Nephron progenitor cell (in vitro differentiated cells): ENCODE measurements at regions not wholly inside any gene's neighbourhood (a gene's known extent, or its start where the extent isn't known, plus 50 kb on each side); places are given as distances from the start of the nearest gene placed in this dataset.

Source experiments
- DNase-seq: peaks from one replicate; pipeline ENCODE4 v3.0.0; 2021
- H3K27ac Mint-ChIP-seq: 2 replicates; pipeline ENCODE4 v1.8.0; 2021; ENCODE audit warnings: mild to moderate bottlenecking, moderate library complexity, mixed read lengths
- H3K27me3 Mint-ChIP-seq: 2 replicates; pipeline ENCODE4 v1.8.0; 2021; ENCODE audit warnings: mild to moderate bottlenecking, low read depth, mixed read lengths; ENCODE audit not compliant: poor library complexity
- H3K36me3 Mint-ChIP-seq: 2 replicates; pipeline ENCODE4 v1.8.0; 2021; ENCODE audit warnings: low read depth, mixed read lengths
- H3K4me1 Mint-ChIP-seq: 2 replicates; pipeline ENCODE4 v1.8.0; 2021; ENCODE audit warnings: mixed read lengths
- H3K4me3 Mint-ChIP-seq: 2 replicates; pipeline ENCODE4 v1.8.0; 2021; ENCODE audit warnings: mild to moderate bottlenecking, moderate library complexity, mixed read lengths
- H3K9me3 Mint-ChIP-seq: 2 replicates; pipeline ENCODE4 v1.8.0; 2021; ENCODE audit warnings: mild to moderate bottlenecking, moderate library complexity, mixed read lengths
- TF ChIP-seq, protein P1 (sequence below): fragments of 200-600 bp; sonication (generic); IDR thresholded peaks from 2 replicates; pipeline ENCODE4 v1.5.0; 2021; ENCODE audit warnings: antibody characterized with exemption

DNA sequence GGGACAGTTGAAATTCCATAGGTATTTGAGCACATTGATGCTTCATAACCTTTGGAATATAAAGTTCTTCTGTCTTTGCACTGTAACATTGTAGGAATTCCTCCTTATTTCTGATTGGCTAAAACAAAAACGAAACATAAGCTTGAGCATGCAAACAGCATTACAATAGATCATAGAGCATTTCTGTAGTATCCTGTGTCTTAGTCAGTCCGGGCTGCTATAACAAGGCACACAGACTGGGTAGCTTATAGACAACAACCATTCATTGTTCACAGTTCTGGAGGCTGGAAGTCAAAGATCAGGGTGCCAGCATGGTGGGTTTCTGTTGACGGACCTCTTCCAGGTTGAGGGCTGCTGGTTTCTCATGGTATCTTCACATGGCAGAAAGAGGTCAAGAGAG lies 188.7 kb upstream of the SOX21 start:
- no peak overlapping the region for H3K4me3 Mint-ChIP-seq
- no peaks in the 10 kb centered on the region for H3K36me3 Mint-ChIP-seq
- H3K27me3 Mint-ChIP-seq = peaks cover 4% of the 10 kb centered on the region
- TF ChIP-seq, protein P1, sequence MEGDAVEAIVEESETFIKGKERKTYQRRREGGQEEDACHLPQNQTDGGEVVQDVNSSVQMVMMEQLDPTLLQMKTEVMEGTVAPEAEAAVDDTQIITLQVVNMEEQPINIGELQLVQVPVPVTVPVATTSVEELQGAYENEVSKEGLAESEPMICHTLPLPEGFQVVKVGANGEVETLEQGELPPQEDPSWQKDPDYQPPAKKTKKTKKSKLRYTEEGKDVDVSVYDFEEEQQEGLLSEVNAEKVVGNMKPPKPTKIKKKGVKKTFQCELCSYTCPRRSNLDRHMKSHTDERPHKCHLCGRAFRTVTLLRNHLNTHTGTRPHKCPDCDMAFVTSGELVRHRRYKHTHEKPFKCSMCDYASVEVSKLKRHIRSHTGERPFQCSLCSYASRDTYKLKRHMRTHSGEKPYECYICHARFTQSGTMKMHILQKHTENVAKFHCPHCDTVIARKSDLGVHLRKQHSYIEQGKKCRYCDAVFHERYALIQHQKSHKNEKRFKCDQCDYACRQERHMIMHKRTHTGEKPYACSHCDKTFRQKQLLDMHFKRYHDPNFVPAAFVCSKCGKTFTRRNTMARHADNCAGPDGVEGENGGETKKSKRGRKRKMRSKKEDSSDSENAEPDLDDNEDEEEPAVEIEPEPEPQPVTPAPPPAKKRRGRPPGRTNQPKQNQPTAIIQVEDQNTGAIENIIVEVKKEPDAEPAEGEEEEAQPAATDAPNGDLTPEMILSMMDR = no peak
- DNase-seq = no peak
- H3K27ac Mint-ChIP-seq = no peak overlapping the region
- H3K4me1 Mint-ChIP-seq = no peaks in the 10 kb centered on the region
- H3K9me3 Mint-ChIP-seq = no peaks in the 10 kb centered on the region

GRCh38 chr13:94896719-94897317 lies 184.5 kb upstream of the SOX21 start:
- Mint-ChIP-seq H3K9me3 (no peaks in the 10 kb centered on the region), H3K4me1 (no peaks in the 10 kb centered on the region), H3K27ac (no peak overlapping the region), H3K4me3 (no peak overlapping the region), H3K36me3 (no peaks in the 10 kb centered on the region), H3K27me3 (no peaks in the 10 kb centered on the region)
- no peak for DNase-seq
- TF ChIP-seq, protein P1 = no peak

- H3K4me1 Mint-ChIP-seq = no peaks in the 10 kb centered on the region
- no peak overlapping the region for H3K27ac Mint-ChIP-seq
- TF ChIP-seq, protein P1 = no peak
- H3K4me3 Mint-ChIP-seq = no peak overlapping the region
- H3K9me3 Mint-ChIP-seq = no peaks in the 10 kb centered on the region
- no peaks in the 10 kb centered on the region for H3K27me3 Mint-ChIP-seq
- H3K36me3 Mint-ChIP-seq = no peaks in the 10 kb centered on the region
- no peak for DNase-seq
Observed at GRCh38 chr13:94896238-94896637, 183.9 kb upstream of the SOX21 start.

DNA sequence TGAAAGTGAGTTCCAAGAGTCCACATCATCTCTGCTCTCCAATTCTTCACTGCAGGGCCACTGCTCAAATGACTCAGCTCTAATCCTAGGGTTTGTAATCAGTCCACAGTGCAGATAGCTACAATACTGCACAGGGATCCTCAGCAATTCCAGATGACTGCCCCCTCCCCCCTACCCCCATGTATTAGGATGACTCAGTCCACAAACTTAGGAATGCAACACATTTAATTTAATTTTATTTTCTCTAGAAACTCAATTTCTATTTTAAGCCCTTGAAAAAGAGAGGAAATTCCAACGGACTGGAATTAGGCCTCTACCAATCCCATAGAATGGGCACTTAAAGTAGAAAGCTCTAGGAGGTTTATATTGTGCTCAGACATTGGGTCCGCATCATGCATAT lies 173.8 kb upstream of the SOX21 start:
- no peak overlapping the region for H3K4me3 Mint-ChIP-seq
- TF ChIP-seq, protein P1 = no peak
- no peaks in the 10 kb centered on the region for H3K4me1 Mint-ChIP-seq
- H3K36me3 Mint-ChIP-seq = no peaks in the 10 kb centered on the region
- no peak for DNase-seq
- H3K27me3 Mint-ChIP-seq = peaks cover 9% of the 10 kb centered on the region
- peaks cover 6% of the 10 kb centered on the region for H3K9me3 Mint-ChIP-seq
- H3K27ac Mint-ChIP-seq = no peak overlapping the region

DNA sequence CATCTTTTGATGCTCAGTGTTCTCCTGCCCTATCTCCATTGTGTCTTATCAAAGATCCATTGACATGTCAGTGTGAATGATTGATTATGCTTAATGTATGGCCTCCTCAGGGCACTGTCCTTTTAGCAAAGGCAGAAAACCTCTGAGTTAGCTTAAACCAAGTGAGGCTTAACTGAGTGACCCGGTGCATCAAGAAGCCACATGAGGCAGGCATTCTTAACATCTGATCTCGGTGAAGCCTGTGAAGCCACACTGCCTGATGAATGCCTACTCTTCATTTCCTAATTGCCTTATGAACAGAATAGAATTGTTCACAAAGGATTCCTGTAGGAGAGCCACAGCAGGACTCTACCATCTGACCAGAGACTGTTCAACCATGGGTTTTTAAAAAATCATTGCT lies 168.1 kb upstream of the SOX21 start:
- H3K9me3 Mint-ChIP-seq = peaks cover 10% of the 10 kb centered on the region
- DNase-seq = no peak
- H3K27ac Mint-ChIP-seq = no peak overlapping the region
- H3K27me3 Mint-ChIP-seq = peaks cover 3% of the 10 kb centered on the region
- H3K4me1 Mint-ChIP-seq = no peaks in the 10 kb centered on the region
- no peaks in the 10 kb centered on the region for H3K36me3 Mint-ChIP-seq
- no peak overlapping the region for H3K4me3 Mint-ChIP-seq
- TF ChIP-seq, protein P1 = no peak

GRCh38 chr13:94878602-94879165 lies 166.3 kb upstream of the SOX21 start:
- Mint-ChIP-seq H3K27me3 (peaks cover 7% of the 10 kb centered on the region), H3K36me3 (no peaks in the 10 kb centered on the region), H3K27ac (no peak overlapping the region), H3K4me1 (no peaks in the 10 kb centered on the region), H3K9me3 (peaks cover 10% of the 10 kb centered on the region), H3K4me3 (no peak overlapping the region)
- TF ChIP-seq, protein P1 = no peak
- DNase-seq = no peak
